ENCODE measurements at regions not wholly inside any gene's neighbourhood (a gene's known extent, or its start where the extent isn't known, plus 50 kb on each side); places are given as distances from the start of the nearest gene placed in this dataset.

DNA sequence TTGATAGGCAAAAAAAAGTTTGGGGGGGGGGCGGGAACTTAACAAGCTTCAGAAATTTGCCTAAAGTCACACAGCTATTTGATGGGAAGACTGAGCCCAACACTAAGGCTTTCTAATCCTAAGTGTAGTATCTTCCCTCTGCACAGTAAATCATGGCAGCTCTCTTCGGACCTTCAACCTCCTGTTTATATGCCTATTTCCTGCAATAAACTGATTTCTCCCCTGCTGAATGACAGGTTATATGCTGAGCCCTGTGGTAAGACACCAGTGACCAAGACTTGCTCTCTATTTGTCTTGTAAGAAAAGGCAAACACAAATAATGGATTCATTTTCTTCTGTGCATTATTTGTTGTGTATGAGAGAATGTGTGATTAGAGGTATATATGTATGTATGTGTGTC is 355.8 kb upstream of the ARRDC4 start:
- TF ChIP-seq, protein P1, sequence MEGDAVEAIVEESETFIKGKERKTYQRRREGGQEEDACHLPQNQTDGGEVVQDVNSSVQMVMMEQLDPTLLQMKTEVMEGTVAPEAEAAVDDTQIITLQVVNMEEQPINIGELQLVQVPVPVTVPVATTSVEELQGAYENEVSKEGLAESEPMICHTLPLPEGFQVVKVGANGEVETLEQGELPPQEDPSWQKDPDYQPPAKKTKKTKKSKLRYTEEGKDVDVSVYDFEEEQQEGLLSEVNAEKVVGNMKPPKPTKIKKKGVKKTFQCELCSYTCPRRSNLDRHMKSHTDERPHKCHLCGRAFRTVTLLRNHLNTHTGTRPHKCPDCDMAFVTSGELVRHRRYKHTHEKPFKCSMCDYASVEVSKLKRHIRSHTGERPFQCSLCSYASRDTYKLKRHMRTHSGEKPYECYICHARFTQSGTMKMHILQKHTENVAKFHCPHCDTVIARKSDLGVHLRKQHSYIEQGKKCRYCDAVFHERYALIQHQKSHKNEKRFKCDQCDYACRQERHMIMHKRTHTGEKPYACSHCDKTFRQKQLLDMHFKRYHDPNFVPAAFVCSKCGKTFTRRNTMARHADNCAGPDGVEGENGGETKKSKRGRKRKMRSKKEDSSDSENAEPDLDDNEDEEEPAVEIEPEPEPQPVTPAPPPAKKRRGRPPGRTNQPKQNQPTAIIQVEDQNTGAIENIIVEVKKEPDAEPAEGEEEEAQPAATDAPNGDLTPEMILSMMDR (IDR thresholded peaks at IDR 0.05; ENCODE audit: extremely low read depth in 1 of 2, insufficient read depth in 1 of 2, low read depth in 1 of 2, low read length in 2 of 2): no peak
- TF ChIP-seq POLR2A (IDR thresholded peaks at IDR 0.05; ENCODE audit: low read depth, low read length): no peak
- no peak for TF ChIP-seq POLR2AphosphoS5 (IDR thresholded peaks at IDR 0.05; ENCODE audit: insufficient read depth, low read depth, low read length)
- TF ChIP-seq, protein P2, sequence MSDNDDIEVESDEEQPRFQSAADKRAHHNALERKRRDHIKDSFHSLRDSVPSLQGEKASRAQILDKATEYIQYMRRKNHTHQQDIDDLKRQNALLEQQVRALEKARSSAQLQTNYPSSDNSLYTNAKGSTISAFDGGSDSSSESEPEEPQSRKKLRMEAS (IDR thresholded peaks at IDR 0.05; ENCODE audit: insufficient read depth, insufficient read length): no peak
- no peak for TF ChIP-seq EZH2 (IDR thresholded peaks at IDR 0.05; ENCODE audit: borderline replicate concordance, low read depth, low read length, severe bottlenecking)
- no peak for TF ChIP-seq MYC (IDR thresholded peaks at IDR 0.05; ENCODE audit: low read depth, low read length)
- TF ChIP-seq JUN (IDR thresholded peaks at IDR 0.05; ENCODE audit: borderline replicate concordance, insufficient read depth, insufficient read length, low read depth): no peak
- TF ChIP-seq GATA2 (IDR thresholded peaks at IDR 0.05; ENCODE audit: insufficient read depth, insufficient read length, low read depth, low read length): no peak

All from endothelial cell of umbilical vein (primary cell).